ENCODE measurements at regions not wholly inside any gene's neighbourhood (a gene's known extent, or its start where the extent isn't known, plus 50 kb on each side); places are given as distances from the start of the nearest gene placed in this dataset.
"Not testable (repeated sequence)": the region's sequence is repeated elsewhere in the genome, so short reads cannot be mapped to it uniquely, and the experiment has no call there.

DNA sequence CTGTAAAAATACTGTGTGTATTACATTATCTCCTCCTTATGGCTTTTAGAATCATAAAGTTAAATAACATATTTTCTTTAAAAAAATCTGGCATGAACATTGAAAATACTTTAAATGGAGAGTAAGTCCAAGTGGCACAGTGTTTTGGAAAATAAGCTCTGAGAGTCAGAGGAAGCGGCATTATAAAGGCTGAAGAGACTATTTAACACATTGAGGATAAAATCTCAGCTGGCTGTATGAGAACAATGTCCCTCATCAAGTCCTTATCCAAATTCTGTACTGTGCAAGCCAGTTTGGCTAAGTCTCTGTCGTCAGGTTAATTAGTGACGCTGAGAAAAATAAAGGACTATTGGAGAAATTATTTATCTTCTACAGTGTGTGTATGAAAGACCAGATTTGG lies 245.5 kb downstream of the MFSD1 start:
- H2AFZ ChIP-seq, result no peak overlapping the region
- no peak for TF ChIP-seq EZH2phosphoT487 (IDR thresholded peaks at IDR 0.05; ENCODE audit: low read depth, severe bottlenecking, unreplicated experiment)
- WGBS (ENCODE audit: low lambda C conversion rate, missing lambda C conversion rate), result 90% methylated on average over 3 of the region's 3 CpGs
- no peaks in the 10 kb centered on the region for H3K4me1 ChIP-seq (ENCODE audit: insufficient read depth)
- H3K9me3 ChIP-seq (ENCODE audit: low read depth), result no peaks in the 10 kb centered on the region
- H4K20me1 ChIP-seq (ENCODE audit: insufficient read depth, poor library complexity, severe bottlenecking), result no peaks in the 10 kb centered on the region
- H3K27ac ChIP-seq, result no peak overlapping the region
- no peak overlapping the region for H3K4me3 ChIP-seq
- H3K79me2 ChIP-seq, result no peaks in the 10 kb centered on the region
- H3K36me3 ChIP-seq (replicated peaks; ENCODE audit: insufficient read depth, low read depth), result no peaks in the 10 kb centered on the region
- no peaks in the 10 kb centered on the region for H3K27me3 ChIP-seq
- H3K9me2 ChIP-seq (replicated peaks; ENCODE audit: insufficient read depth), result no peaks in the 10 kb centered on the region
- no peak overlapping the region for H3K4me2 ChIP-seq
- DNase-seq (ENCODE audit: low spot score), result no peak

DNA sequence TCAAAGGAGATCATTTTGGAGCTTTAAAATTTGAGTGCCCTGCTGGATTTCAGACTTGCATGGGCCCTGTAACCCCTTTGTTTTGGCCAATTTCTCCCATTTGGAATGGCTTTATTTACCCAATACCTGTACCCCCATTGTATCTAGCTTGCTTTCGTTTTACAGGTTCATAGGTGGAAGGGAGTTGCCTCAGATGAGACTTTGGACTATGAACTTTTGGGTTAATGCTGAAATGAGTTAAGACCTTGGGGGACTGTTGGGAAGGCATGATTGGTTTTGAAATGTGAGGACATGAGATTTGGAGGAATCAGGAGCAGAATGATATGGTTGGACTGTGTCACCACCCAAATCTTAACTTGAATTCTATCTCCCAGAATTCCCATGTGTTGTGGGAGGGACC lies 250.6 kb downstream of the MFSD1 start:
- H4K20me1 ChIP-seq (ENCODE audit: insufficient read depth, poor library complexity, severe bottlenecking); H3K27me3 ChIP-seq; H3K4me2 ChIP-seq; H3K9me2 ChIP-seq (replicated peaks; ENCODE audit: insufficient read depth); H3K79me2 ChIP-seq; H3K9me3 ChIP-seq (ENCODE audit: low read depth); DNase-seq (ENCODE audit: low spot score); H3K4me3 ChIP-seq; H3K4me1 ChIP-seq (ENCODE audit: insufficient read depth); H3K27ac ChIP-seq; H2AFZ ChIP-seq; H3K36me3 ChIP-seq (replicated peaks; ENCODE audit: insufficient read depth, low read depth): not testable (repeated sequence)
- 76% methylated on average over 1 of the region's 1 CpG for WGBS (ENCODE audit: low lambda C conversion rate, missing lambda C conversion rate)

GRCh38 chr3:159057621-159058020 lies 255.8 kb downstream of the MFSD1 start:
- Histone ChIP-seq H2AFZ (no peak overlapping the region), H3K9me3 (ENCODE audit: low read depth) (no peaks in the 10 kb centered on the region), H3K4me1 (ENCODE audit: insufficient read depth) (no peaks in the 10 kb centered on the region), H3K27me3 (no peaks in the 10 kb centered on the region), H4K20me1 (ENCODE audit: insufficient read depth, poor library complexity, severe bottlenecking) (no peaks in the 10 kb centered on the region), H3K27ac (no peak overlapping the region), H3K79me2 (no peaks in the 10 kb centered on the region), H3K36me3 (replicated peaks; ENCODE audit: insufficient read depth, low read depth) (no peaks in the 10 kb centered on the region), H3K4me3 (no peak overlapping the region), H3K4me2 (no peak overlapping the region), H3K9me2 (replicated peaks; ENCODE audit: insufficient read depth) (no peaks in the 10 kb centered on the region)
- DNase-seq (ENCODE audit: low spot score), result no peak
- TF ChIP-seq EZH2 (IDR thresholded peaks at IDR 0.05; ENCODE audit: borderline replicate concordance) (no peak), EZH2phosphoT487 (IDR thresholded peaks at IDR 0.05; ENCODE audit: low read depth, severe bottlenecking, unreplicated experiment) (no peak)
- TF ChIP-seq, protein P1, sequence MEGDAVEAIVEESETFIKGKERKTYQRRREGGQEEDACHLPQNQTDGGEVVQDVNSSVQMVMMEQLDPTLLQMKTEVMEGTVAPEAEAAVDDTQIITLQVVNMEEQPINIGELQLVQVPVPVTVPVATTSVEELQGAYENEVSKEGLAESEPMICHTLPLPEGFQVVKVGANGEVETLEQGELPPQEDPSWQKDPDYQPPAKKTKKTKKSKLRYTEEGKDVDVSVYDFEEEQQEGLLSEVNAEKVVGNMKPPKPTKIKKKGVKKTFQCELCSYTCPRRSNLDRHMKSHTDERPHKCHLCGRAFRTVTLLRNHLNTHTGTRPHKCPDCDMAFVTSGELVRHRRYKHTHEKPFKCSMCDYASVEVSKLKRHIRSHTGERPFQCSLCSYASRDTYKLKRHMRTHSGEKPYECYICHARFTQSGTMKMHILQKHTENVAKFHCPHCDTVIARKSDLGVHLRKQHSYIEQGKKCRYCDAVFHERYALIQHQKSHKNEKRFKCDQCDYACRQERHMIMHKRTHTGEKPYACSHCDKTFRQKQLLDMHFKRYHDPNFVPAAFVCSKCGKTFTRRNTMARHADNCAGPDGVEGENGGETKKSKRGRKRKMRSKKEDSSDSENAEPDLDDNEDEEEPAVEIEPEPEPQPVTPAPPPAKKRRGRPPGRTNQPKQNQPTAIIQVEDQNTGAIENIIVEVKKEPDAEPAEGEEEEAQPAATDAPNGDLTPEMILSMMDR (IDR thresholded peaks at IDR 0.05; ENCODE audit: poor library complexity), result no peak

- DNase-seq (ENCODE audit: low spot score), result no peak
- Histone ChIP-seq H3K4me1 (ENCODE audit: insufficient read depth) (no peaks in the 10 kb centered on the region), H2AFZ (no peak overlapping the region), H3K9me3 (ENCODE audit: low read depth) (no peaks in the 10 kb centered on the region), H3K79me2 (no peaks in the 10 kb centered on the region), H3K4me2 (no peak overlapping the region), H3K27me3 (no peaks in the 10 kb centered on the region), H3K9me2 (replicated peaks; ENCODE audit: insufficient read depth) (no peaks in the 10 kb centered on the region), H3K4me3 (no peak overlapping the region), H3K27ac (no peak overlapping the region), H4K20me1 (ENCODE audit: insufficient read depth, poor library complexity, severe bottlenecking) (no peaks in the 10 kb centered on the region), H3K36me3 (replicated peaks; ENCODE audit: insufficient read depth, low read depth) (no peaks in the 10 kb centered on the region)
- TF ChIP-seq, protein P1 (IDR thresholded peaks at IDR 0.05; ENCODE audit: poor library complexity), result no peak
- TF ChIP-seq EZH2phosphoT487 (IDR thresholded peaks at IDR 0.05; ENCODE audit: low read depth, severe bottlenecking, unreplicated experiment) (no peak), EZH2 (IDR thresholded peaks at IDR 0.05; ENCODE audit: borderline replicate concordance) (no peak)
- WGBS (ENCODE audit: low lambda C conversion rate, missing lambda C conversion rate), result 83% methylated on average over 3 of the region's 3 CpGs
Measured at GRCh38 chr3:159058859-159059258, 257.0 kb downstream of the MFSD1 start.

DNA sequence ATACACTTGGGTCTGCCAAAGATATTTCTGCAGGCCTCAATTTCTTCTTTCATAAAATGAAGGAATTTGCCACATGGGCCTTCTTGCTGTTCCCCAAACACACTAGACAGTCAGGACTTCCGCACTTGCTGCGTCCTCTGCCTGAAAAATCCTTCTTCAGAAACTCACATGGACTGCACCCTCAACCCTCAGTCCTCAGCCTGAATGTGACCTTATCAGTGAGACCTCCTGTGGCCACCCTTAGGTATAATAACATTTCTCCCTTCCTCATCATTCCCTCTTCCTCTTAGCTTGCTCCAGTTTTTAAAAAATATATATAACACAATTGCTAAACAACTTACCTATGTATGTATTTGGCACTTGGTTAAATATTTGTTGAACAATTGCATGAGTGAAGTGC lies 257.5 kb downstream of the MFSD1 start:
- no peaks in the 10 kb centered on the region for H3K36me3 ChIP-seq (replicated peaks; ENCODE audit: insufficient read depth, low read depth)
- H3K9me2 ChIP-seq (replicated peaks; ENCODE audit: insufficient read depth), result no peaks in the 10 kb centered on the region
- H3K9me3 ChIP-seq (ENCODE audit: low read depth), result no peaks in the 10 kb centered on the region
- H3K4me2 ChIP-seq, result no peak overlapping the region
- no peak overlapping the region for H2AFZ ChIP-seq
- no peak for DNase-seq (ENCODE audit: low spot score)
- WGBS (ENCODE audit: low lambda C conversion rate, missing lambda C conversion rate), result 86% methylated on average over 2 of the region's 2 CpGs
- no peak overlapping the region for H3K4me3 ChIP-seq
- no peak overlapping the region for H3K27ac ChIP-seq
- TF ChIP-seq EZH2phosphoT487 (IDR thresholded peaks at IDR 0.05; ENCODE audit: low read depth, severe bottlenecking, unreplicated experiment), result no peak
- TF ChIP-seq EZH2 (IDR thresholded peaks at IDR 0.05; ENCODE audit: borderline replicate concordance), result no peak
- TF ChIP-seq, protein P1 (IDR thresholded peaks at IDR 0.05; ENCODE audit: poor library complexity), result no peak
- no peaks in the 10 kb centered on the region for H4K20me1 ChIP-seq (ENCODE audit: insufficient read depth, poor library complexity, severe bottlenecking)
- H3K27me3 ChIP-seq, result no peaks in the 10 kb centered on the region
- no peaks in the 10 kb centered on the region for H3K79me2 ChIP-seq
- H3K4me1 ChIP-seq (ENCODE audit: insufficient read depth), result no peaks in the 10 kb centered on the region

Measured in hepatocyte (in vitro differentiated cells).